Keratinocyte (primary cell): ENCODE measurements at regions not wholly inside any gene's neighbourhood (a gene's known extent, or its start where the extent isn't known, plus 50 kb on each side); places are given as distances from the start of the nearest gene placed in this dataset.

Experiments
- CTCF ChIP-seq, 3 experiments: IDR thresholded peaks in 1 of 3; conservative IDR thresholded peaks in 1 of 3; optimal IDR thresholded peaks in 1 of 3; 2 replicates in 2 of 3; 3 replicates in 1 of 3; pipeline versions ENCODE3 to v1.5.1; 2011; ENCODE audit warnings: low read length in 3 of 3, mild to moderate bottlenecking in 3 of 3, moderate library complexity in 2 of 3, control low read depth in 1 of 3, inconsistent platforms in 1 of 3; ENCODE audit not compliant: insufficient read depth in 2 of 3; ENCODE audit errors: extremely low read depth in 1 of 3
- EZH2 ChIP-seq: IDR thresholded peaks from one replicate; pipeline ENCODE4 v1.6.1; 2012; ENCODE audit warnings: inconsistent platforms, mild to moderate bottlenecking, low read length, moderate library complexity

- TF ChIP-seq CTCF (optimal IDR thresholded peaks at IDR 0.05 in 1 of 3, IDR thresholded peaks at IDR 0.05 in 1 of 3, conservative IDR thresholded peaks at IDR 0.05 in 1 of 3; ENCODE audit: extremely low read depth in 1 of 3, insufficient read depth in 2 of 3, low read length in 3 of 3) (no peak), EZH2 (no peak)
Observed at GRCh38 chr9:99623780-99624364, 197.8 kb upstream of the NR4A3 start.
